ENCODE measurements at regions not wholly inside any gene's neighbourhood (a gene's known extent, or its start where the extent isn't known, plus 50 kb on each side); places are given as distances from the start of the nearest gene placed in this dataset.

GRCh38 chr12:32047357-32048212 is 59.1 kb upstream of the BICD1 start:
- DNase-seq (ENCODE audit: low read depth): no peak

GRCh38 chr12:32048791-32049190 is 57.9 kb upstream of the BICD1 start:
- DNase-seq (ENCODE audit: low read depth): no peak

- peak; percentile 19 for DNase-seq (ENCODE audit: low read depth)
These were observed 56.7 kb upstream of the BICD1 start for GRCh38 chr12:32049956-32050355.

- peak; percentile 99 for DNase-seq (ENCODE audit: low read depth)
These were observed 55.0 kb upstream of the BICD1 start for GRCh38 chr12:32051511-32052211.

GRCh38 chr12:32052212-32052713 is 54.4 kb upstream of the BICD1 start:
- DNase-seq (ENCODE audit: low read depth): no peak

GRCh38 chr12:32053881-32054624 is 52.6 kb upstream of the BICD1 start:
- DNase-seq (ENCODE audit: low read depth): peak; percentile 21

Measured in EH (cell line).